ENCODE measurements at regions not wholly inside any gene's neighbourhood (a gene's known extent, or its start where the extent isn't known, plus 50 kb on each side); places are given as distances from the start of the nearest gene placed in this dataset.

DNA sequence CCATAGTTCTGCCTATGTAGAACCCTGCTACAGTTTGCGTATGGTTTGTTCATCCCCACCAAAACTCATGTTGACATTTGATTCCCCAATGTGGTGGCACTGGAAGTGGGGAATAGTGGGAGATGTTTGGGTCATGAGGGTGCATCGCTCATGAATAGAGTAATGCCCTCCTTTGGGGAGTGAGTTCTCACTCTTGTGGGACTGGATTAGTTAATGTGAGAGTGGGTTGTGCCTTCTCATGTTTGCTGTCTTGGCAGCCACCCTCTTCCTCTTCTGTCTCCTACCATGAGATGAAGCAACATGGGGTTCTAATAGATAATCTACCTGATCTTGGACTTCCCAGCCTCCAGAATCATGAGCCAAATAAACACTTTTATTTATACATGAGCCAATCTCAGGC, 237.2 kb upstream of the APCDD1 start:
- Histone ChIP-seq H2AK9ac (replicated peaks; ENCODE audit: low read depth, low read length, poor library complexity) (no peak overlapping the region), H4K20me1 (ENCODE audit: insufficient read depth, low read length) (no peaks in the 10 kb centered on the region), H3K79me1 (ENCODE audit: low read depth in 1 of 2, low read length in 2 of 2) (no peaks in the 10 kb centered on the region), H3K9me1 (ENCODE audit: insufficient read depth, low read length) (no peaks in the 10 kb centered on the region), H3K36me3 (ENCODE audit: control insufficient read depth, insufficient read depth, low read length) (no peaks in the 10 kb centered on the region), H3K14ac (replicated peaks; ENCODE audit: low read depth, low read length) (no peak overlapping the region), H2AK5ac (ENCODE audit: low read depth, low read length) (no peak overlapping the region), H4K91ac (ENCODE audit: insufficient read depth, low read depth, low read length) (no peak overlapping the region), H3K27ac (ENCODE audit: insufficient read depth, low read length) (no peak overlapping the region), H3K4ac (ENCODE audit: low read depth, low read length) (no peak overlapping the region), H3K9me3 (ENCODE audit: control insufficient read depth, insufficient read depth, low read length) (peaks cover 11% of the 10 kb centered on the region), H2BK120ac (ENCODE audit: low read depth, low read length) (no peak overlapping the region), H3K56ac (ENCODE audit: extremely low read depth, insufficient read depth, low read length) (no peak overlapping the region), H3K23ac (ENCODE audit: low read depth, low read length) (no peak overlapping the region), H3K18ac (ENCODE audit: low read depth, low read length) (no peak overlapping the region), H4K8ac (ENCODE audit: low read depth in 2 of 2, low read length in 2 of 2) (no peak overlapping the region), H3K27me3 (ENCODE audit: control insufficient read depth, insufficient read depth, low read length) (peaks cover 7% of the 10 kb centered on the region), H3K4me1 (ENCODE audit: control insufficient read depth, insufficient read depth, low read length) (no peaks in the 10 kb centered on the region), H3K4me3 (ENCODE audit: insufficient read depth, low read depth, low read length) (no peak overlapping the region), H3K4me2 (ENCODE audit: low read depth, low read length) (no peak overlapping the region), H2AFZ (replicated peaks; ENCODE audit: low read length, poor library complexity) (no peak overlapping the region), H3K9ac (ENCODE audit: low read depth, low read length) (no peak overlapping the region), H2BK20ac (ENCODE audit: low read depth, low read length) (no peak overlapping the region), H2BK5ac (ENCODE audit: low read depth, low read length, poor library complexity, severe bottlenecking) (no peak overlapping the region), H4K5ac (ENCODE audit: low read depth, low read length) (no peak overlapping the region), H2BK15ac (ENCODE audit: low read depth, low read length) (no peak overlapping the region)
- intact Hi-C loops (cut with micrococcal nuclease) (no loop called here), dilution Hi-C loops (cut with HindIII; ENCODE audit: low sequenced_read_pairs, unreplicated experiment) (no loop called here), in situ Hi-C loops (cut with MboI; ENCODE audit: low sequenced_read_pairs) (no loop called here)
- WGBS, 2 experiments (ENCODE audit: extremely low coverage in 2 of 2, insufficient read length in 1 of 2) = no CpG with 5 or more reads among the region's 2 CpGs
- POLR2A ChIA-PET (ENCODE audit: unreplicated experiment) = no interaction called here
- CTCF ChIA-PET = no interaction called here
- no peak for ATAC-seq (ENCODE audit: low read depth)
- TF ChIP-seq MAFK (IDR thresholded peaks at IDR 0.05; ENCODE audit: low read depth, low read length) (no peak), NFE2L2 (IDR thresholded peaks at IDR 0.05; ENCODE audit: low read depth, low read length) (no peak), RAD21 (IDR thresholded peaks at IDR 0.05; ENCODE audit: low read length) (no peak), FOS (IDR thresholded peaks at IDR 0.05; ENCODE audit: low read depth, low read length) (no peak), BHLHE40 (IDR thresholded peaks at IDR 0.05; ENCODE audit: low read depth, low read length) (no peak), SMC3 (IDR thresholded peaks at IDR 0.05; ENCODE audit: low read depth, low read length) (no peak), RCOR1 (IDR thresholded peaks at IDR 0.05; ENCODE audit: insufficient replicate concordance, low read length) (no peak), POLR2A (IDR thresholded peaks at IDR 0.05; ENCODE audit: low read depth, low read length) (no peak), CHD1 (IDR thresholded peaks at IDR 0.05; ENCODE audit: low read depth, low read length) (no peak), MAZ (IDR thresholded peaks at IDR 0.05; ENCODE audit: borderline replicate concordance, low read depth, low read length) (no peak), CEBPB (IDR thresholded peaks at IDR 0.05; ENCODE audit: low read depth, low read length) (no peak), RFX5 (IDR thresholded peaks at IDR 0.05; ENCODE audit: low read depth, low read length) (no peak), MXI1 (IDR thresholded peaks at IDR 0.05; ENCODE audit: borderline replicate concordance, low read depth, low read length) (no peak)
- TF ChIP-seq, protein P1, sequence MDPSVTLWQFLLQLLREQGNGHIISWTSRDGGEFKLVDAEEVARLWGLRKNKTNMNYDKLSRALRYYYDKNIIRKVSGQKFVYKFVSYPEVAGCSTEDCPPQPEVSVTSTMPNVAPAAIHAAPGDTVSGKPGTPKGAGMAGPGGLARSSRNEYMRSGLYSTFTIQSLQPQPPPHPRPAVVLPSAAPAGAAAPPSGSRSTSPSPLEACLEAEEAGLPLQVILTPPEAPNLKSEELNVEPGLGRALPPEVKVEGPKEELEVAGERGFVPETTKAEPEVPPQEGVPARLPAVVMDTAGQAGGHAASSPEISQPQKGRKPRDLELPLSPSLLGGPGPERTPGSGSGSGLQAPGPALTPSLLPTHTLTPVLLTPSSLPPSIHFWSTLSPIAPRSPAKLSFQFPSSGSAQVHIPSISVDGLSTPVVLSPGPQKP (IDR thresholded peaks at IDR 0.05; ENCODE audit: borderline replicate concordance, low read depth, low read length) = no peak
- TF ChIP-seq, protein P2, sequence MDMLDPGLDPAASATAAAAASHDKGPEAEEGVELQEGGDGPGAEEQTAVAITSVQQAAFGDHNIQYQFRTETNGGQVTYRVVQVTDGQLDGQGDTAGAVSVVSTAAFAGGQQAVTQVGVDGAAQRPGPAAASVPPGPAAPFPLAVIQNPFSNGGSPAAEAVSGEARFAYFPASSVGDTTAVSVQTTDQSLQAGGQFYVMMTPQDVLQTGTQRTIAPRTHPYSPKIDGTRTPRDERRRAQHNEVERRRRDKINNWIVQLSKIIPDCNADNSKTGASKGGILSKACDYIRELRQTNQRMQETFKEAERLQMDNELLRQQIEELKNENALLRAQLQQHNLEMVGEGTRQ (IDR thresholded peaks at IDR 0.05; ENCODE audit: low read depth, low read length) = no peak
- TF ChIP-seq, protein P3, sequence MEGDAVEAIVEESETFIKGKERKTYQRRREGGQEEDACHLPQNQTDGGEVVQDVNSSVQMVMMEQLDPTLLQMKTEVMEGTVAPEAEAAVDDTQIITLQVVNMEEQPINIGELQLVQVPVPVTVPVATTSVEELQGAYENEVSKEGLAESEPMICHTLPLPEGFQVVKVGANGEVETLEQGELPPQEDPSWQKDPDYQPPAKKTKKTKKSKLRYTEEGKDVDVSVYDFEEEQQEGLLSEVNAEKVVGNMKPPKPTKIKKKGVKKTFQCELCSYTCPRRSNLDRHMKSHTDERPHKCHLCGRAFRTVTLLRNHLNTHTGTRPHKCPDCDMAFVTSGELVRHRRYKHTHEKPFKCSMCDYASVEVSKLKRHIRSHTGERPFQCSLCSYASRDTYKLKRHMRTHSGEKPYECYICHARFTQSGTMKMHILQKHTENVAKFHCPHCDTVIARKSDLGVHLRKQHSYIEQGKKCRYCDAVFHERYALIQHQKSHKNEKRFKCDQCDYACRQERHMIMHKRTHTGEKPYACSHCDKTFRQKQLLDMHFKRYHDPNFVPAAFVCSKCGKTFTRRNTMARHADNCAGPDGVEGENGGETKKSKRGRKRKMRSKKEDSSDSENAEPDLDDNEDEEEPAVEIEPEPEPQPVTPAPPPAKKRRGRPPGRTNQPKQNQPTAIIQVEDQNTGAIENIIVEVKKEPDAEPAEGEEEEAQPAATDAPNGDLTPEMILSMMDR (conservative IDR thresholded peaks at IDR 0.05; ENCODE audit: low read depth, low read length) = no peak
- no TSS peak for BruUV-seq (replicated peaks)
- no peak for DNase-seq

Measured in IMR-90 (cell line).